GM23338 (cell line): ENCODE measurements at regions not wholly inside any gene's neighbourhood (a gene's known extent, or its start where the extent isn't known, plus 50 kb on each side); places are given as distances from the start of the nearest gene placed in this dataset.

Experiments used
- CTCF ChIP-seq, 2 experiments: fragments of 200-600 bp in 1 of 2; sonication (generic) in 1 of 2; conservative IDR thresholded peaks; 2 replicates each; pipeline versions ENCODE4 v1.5.1 to v1.6.1; 2016 to 2017; ENCODE audit warnings: antibody characterized with exemption in 2 of 2, low read depth in 2 of 2, mild to moderate bottlenecking in 2 of 2, moderate library complexity in 1 of 2
- EZH2phosphoT487 ChIP-seq: fragments of 200-600 bp; sonication (generic); IDR thresholded peaks from one replicate; pipeline ENCODE4 v1.8.1; 2018; ENCODE audit warnings: antibody characterized with exemption; ENCODE audit not compliant: unreplicated experiment
- POLR2AphosphoS5 ChIP-seq: IDR thresholded peaks from 2 replicates; pipeline ENCODE4 v1.6.1; 2016; ENCODE audit warnings: antibody characterized with exemption, low read depth
- TF ChIP-seq, protein P1 (sequence below): IDR thresholded peaks from one replicate; pipeline ENCODE4 v1.6.1; 2018; ENCODE audit warnings: antibody characterized with exemption; ENCODE audit not compliant: unreplicated experiment

DNA sequence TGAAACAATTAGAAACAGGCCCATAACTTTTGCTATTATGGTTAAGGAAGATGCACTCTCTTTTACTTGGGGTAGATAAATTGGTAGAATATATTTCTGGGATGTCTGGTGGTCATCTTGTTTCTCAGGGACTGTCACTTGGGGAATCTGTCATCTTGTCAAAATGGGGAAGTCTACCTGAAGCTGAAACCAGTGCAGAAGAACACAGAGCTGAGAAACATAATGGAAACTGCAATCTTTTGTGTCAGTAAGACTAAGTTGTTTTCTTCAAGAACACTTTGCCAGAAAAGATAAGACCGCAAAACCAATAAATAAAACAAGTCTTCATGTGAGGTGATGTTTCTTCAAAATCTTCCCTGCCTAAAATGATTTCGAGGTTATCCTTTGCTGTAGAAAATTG lies 92.0 kb downstream of the NAA11 start:
- TF ChIP-seq, protein P1, sequence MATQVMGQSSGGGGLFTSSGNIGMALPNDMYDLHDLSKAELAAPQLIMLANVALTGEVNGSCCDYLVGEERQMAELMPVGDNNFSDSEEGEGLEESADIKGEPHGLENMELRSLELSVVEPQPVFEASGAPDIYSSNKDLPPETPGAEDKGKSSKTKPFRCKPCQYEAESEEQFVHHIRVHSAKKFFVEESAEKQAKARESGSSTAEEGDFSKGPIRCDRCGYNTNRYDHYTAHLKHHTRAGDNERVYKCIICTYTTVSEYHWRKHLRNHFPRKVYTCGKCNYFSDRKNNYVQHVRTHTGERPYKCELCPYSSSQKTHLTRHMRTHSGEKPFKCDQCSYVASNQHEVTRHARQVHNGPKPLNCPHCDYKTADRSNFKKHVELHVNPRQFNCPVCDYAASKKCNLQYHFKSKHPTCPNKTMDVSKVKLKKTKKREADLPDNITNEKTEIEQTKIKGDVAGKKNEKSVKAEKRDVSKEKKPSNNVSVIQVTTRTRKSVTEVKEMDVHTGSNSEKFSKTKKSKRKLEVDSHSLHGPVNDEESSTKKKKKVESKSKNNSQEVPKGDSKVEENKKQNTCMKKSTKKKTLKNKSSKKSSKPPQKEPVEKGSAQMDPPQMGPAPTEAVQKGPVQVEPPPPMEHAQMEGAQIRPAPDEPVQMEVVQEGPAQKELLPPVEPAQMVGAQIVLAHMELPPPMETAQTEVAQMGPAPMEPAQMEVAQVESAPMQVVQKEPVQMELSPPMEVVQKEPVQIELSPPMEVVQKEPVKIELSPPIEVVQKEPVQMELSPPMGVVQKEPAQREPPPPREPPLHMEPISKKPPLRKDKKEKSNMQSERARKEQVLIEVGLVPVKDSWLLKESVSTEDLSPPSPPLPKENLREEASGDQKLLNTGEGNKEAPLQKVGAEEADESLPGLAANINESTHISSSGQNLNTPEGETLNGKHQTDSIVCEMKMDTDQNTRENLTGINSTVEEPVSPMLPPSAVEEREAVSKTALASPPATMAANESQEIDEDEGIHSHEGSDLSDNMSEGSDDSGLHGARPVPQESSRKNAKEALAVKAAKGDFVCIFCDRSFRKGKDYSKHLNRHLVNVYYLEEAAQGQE = no peak
- TF ChIP-seq CTCF (conservative IDR thresholded peaks at IDR 0.05; ENCODE audit: low read depth in 2 of 2) (no peak), POLR2AphosphoS5 (no peak), EZH2phosphoT487 (no peak)
